HCT116 (cell line): ENCODE measurements at regions not wholly inside any gene's neighbourhood (a gene's known extent, or its start where the extent isn't known, plus 50 kb on each side); places are given as distances from the start of the nearest gene placed in this dataset.

Source experiments
- ATAC-seq: fragments of 200-7000 bp; cut with Tn5 transposase; 2 replicates; pipeline ENCODE4 v1.9.1; 2020; ENCODE audit warnings: mild to moderate bottlenecking, moderate library complexity
- BruUV-seq: library from RNA; stranded (reverse); fragments of 400-500 nt; replicated peaks from 2 replicates; lab custom pipeline; 2021; lab: Mats Ljungman, UMichigan
- CTCF ChIA-PET: fragments of 300-600 bp; sonication (Branson Sonifier 250); formaldehyde crosslinking; loops from one replicate; lab custom pipeline; 2021; ENCODE audit warnings: antibody characterized with exemption; lab: Charles Lee
- POLR2A ChIA-PET: fragments of 300-600, 350-600 bp; sonication (Branson Sonifier 250); formaldehyde crosslinking; loops from one replicate; lab custom pipeline; 2021; ENCODE audit warnings: antibody characterized with exemption; lab: Charles Lee
- RAD21 ChIA-PET, 2 experiments: fragments of 300-600 bp; sonication (Branson Sonifier 250); formaldehyde crosslinking; loops; one replicate each; lab custom pipeline; 2023; ENCODE audit warnings: low total read pairs in 2 of 2; ENCODE audit not compliant: uncharacterized antibody in 2 of 2, unreplicated experiment in 2 of 2, low non-redundant PET in 1 of 2; lab: Charles Lee
- DNase-seq: peaks from one replicate; pipeline ENCODE4 v3.0.0-alpha.2; 2010; ENCODE audit warnings: low read depth, low spot score
- H2AFZ ChIP-seq: fragments of 200-600 bp; shearing (Covaris generic), sonication (generic); 2 replicates; pipeline ENCODE4 v1.6.1; 2017; ENCODE audit warnings: low read depth, mixed run types, mixed read lengths, antibody characterized with exemption, low read length; ENCODE audit not compliant: poor library complexity, severe bottlenecking
- H3K27ac ChIP-seq: 2 replicates; pipeline ENCODE4 v1.5.1; 2012; ENCODE audit warnings: low read depth, low read length
- H3K27me3 ChIP-seq: fragments of 200-600 bp; sonication (generic); 2 replicates; pipeline ENCODE4 v1.6.1; 2016; ENCODE audit warnings: mixed run types, low read length, mixed read lengths; ENCODE audit not compliant: insufficient read depth
- H3K36me3 ChIP-seq, 2 experiments: fragments of 200-500 bp in 1 of 2; fragments of 200-600 bp in 1 of 2; sonication (Bioruptor generic) in 1 of 2; sonication (generic) in 1 of 2; 2 replicates each; pipeline versions ENCODE4 v1.5.1 to v1.6.1; 2014 to 2016; ENCODE audit warnings: low read length in 2 of 2, inconsistent platforms in 1 of 2, mixed read lengths in 1 of 2, mixed run types in 1 of 2; ENCODE audit not compliant: insufficient read depth in 2 of 2, control insufficient read depth in 1 of 2
- H3K4me1 ChIP-seq, 2 experiments: fragments of 200-600 bp in 1 of 2; sonication (generic) in 1 of 2; 2 replicates each; pipeline versions ENCODE4 v1.5.1 to v1.6.1; 2012 to 2017; ENCODE audit warnings: low read length in 2 of 2, inconsistent platforms in 1 of 2, mild to moderate bottlenecking in 1 of 2, mixed read lengths in 1 of 2, mixed run types in 1 of 2, moderate library complexity in 1 of 2; ENCODE audit not compliant: insufficient read depth in 2 of 2, control insufficient read depth in 1 of 2
- H3K4me2 ChIP-seq: fragments of 200-600 bp; sonication (generic); 2 replicates; pipeline ENCODE4 v1.6.1; 2017; ENCODE audit warnings: mixed run types, low read length, mixed read lengths
- H3K4me3 ChIP-seq, 2 experiments: fragments of 200-600 bp in 1 of 2; sonication (generic) in 1 of 2; replicated peaks in 1 of 2; 2 replicates each; pipeline ENCODE4 v1.5.1; 2011 to 2016; ENCODE audit warnings: low read length in 2 of 2, control low read depth in 1 of 2, low read depth in 1 of 2, mild to moderate bottlenecking in 1 of 2, mixed read lengths in 1 of 2, mixed run types in 1 of 2
- H3K79me2 ChIP-seq: fragments of 200-600 bp; sonication (generic); 2 replicates; pipeline ENCODE4 v1.6.1; 2017; ENCODE audit warnings: mild to moderate bottlenecking, mixed run types, low read length, moderate library complexity, mixed read lengths; ENCODE audit not compliant: insufficient read depth
- H3K9ac ChIP-seq: fragments of 200-600 bp; sonication (generic); 2 replicates; pipeline ENCODE4 v1.6.1; 2016; ENCODE audit warnings: low read length, mixed read lengths
- H3K9me2 ChIP-seq: fragments of 200-600 bp; sonication (generic), shearing (Covaris generic); 2 replicates; pipeline ENCODE4 v1.6.1; 2017; ENCODE audit warnings: mixed run types, mild to moderate bottlenecking, moderate library complexity; ENCODE audit not compliant: insufficient read depth
- H3K9me3 ChIP-seq, 2 experiments: fragments of 200-500 bp in 1 of 2; fragments of 200-600 bp in 1 of 2; sonication (Bioruptor generic) in 1 of 2; sonication (generic) in 1 of 2; 2 replicates each; pipeline ENCODE4 v1.6.1; 2014 to 2017; ENCODE audit warnings: low read length in 2 of 2, mixed read lengths in 2 of 2, inconsistent platforms in 1 of 2, low read depth in 1 of 2, mild to moderate bottlenecking in 1 of 2, mixed run types in 1 of 2, moderate library complexity in 1 of 2; ENCODE audit not compliant: control insufficient read depth in 1 of 2, insufficient read depth in 1 of 2
- H4K20me1 ChIP-seq: fragments of 200-600 bp; sonication (generic), shearing (Covaris generic); 2 replicates; pipeline ENCODE4 v1.6.1; 2017; ENCODE audit warnings: mixed run types, mild to moderate bottlenecking, moderate library complexity; ENCODE audit not compliant: insufficient read depth
- CBX3 ChIP-seq: IDR thresholded peaks from 2 replicates; pipeline ENCODE4 v1.6.1; 2012; ENCODE audit warnings: low read depth
- CTCF ChIP-seq, 3 experiments: fragments of 200-600 bp in 1 of 3; sonication (generic) in 1 of 3; IDR thresholded peaks in 2 of 3; conservative IDR thresholded peaks in 1 of 3; 2 replicates each; pipeline ENCODE4 v1.5.1; 2012 to 2017; ENCODE audit warnings: low read depth in 2 of 3, low read length in 2 of 3, antibody characterized with exemption in 1 of 3, borderline replicate concordance in 1 of 3, control low read depth in 1 of 3, mild to moderate bottlenecking in 1 of 3, mixed read lengths in 1 of 3, mixed run types in 1 of 3, moderate library complexity in 1 of 3; ENCODE audit not compliant: insufficient read depth in 1 of 3
- EGR1 ChIP-seq: IDR thresholded peaks from 2 replicates; pipeline ENCODE4 v1.6.1; 2012; ENCODE audit warnings: low read depth
- FOSL1 ChIP-seq: IDR thresholded peaks from 2 replicates; pipeline ENCODE4 v1.6.1; 2012; ENCODE audit warnings: low read depth
- JUND ChIP-seq: IDR thresholded peaks from 2 replicates; pipeline ENCODE4 v1.6.1; 2012
- POLR2AphosphoS5 ChIP-seq: IDR thresholded peaks from 2 replicates; pipeline ENCODE4 v1.6.1; 2011; ENCODE audit warnings: mild to moderate bottlenecking, low read depth, low read length, moderate library complexity
- ZBTB33 ChIP-seq: IDR thresholded peaks from 2 replicates; pipeline ENCODE4 v1.6.1; 2011; ENCODE audit warnings: mild to moderate bottlenecking, low read length, moderate library complexity; ENCODE audit not compliant: insufficient replicate concordance; ENCODE audit errors: extremely low read depth
- ZFX ChIP-seq: fragments of 450-650 bp; IDR thresholded peaks from 2 replicates; pipeline ENCODE4 v1.6.1; 2017
- intact Hi-C: fragments of 100-400 bp; cut with micrococcal nuclease; formaldehyde crosslinking; loops from 2 replicates; pipeline ENCODE4 v1.10.0; 2022
- TF ChIP-seq, protein P1 (sequence below): IDR thresholded peaks from 2 replicates; pipeline ENCODE4 v1.6.1; 2012

GRCh38 chr5:118224546-118224945 is 763.8 kb downstream of the DTWD2 start:
- Histone ChIP-seq H3K36me3 (no peaks in the 10 kb centered on the region), H3K9me2 (no peaks in the 10 kb centered on the region), H3K4me3 (no peak overlapping the region), H3K27me3 (no peaks in the 10 kb centered on the region), H4K20me1 (no peaks in the 10 kb centered on the region; the same call in 1 of the 2 replicates), H3K9me3 (no peaks in the 10 kb centered on the region), H2AFZ (no peak overlapping the region), H3K4me1 (no peaks in the 10 kb centered on the region), H3K9ac (no peak overlapping the region), H3K79me2 (no peaks in the 10 kb centered on the region), H3K27ac (no peak overlapping the region), H3K4me2 (no peak overlapping the region)
- ChIA-PET POLR2A (no interaction called here), RAD21 (no interaction called here), CTCF (no interaction called here)
- ATAC-seq = no peak
- DNase-seq = no peak
- no TSS peak for BruUV-seq
- intact Hi-C loops = no loop called here
- TF ChIP-seq CTCF (IDR thresholded peaks at IDR 0.05 in 2 of 3, conservative IDR thresholded peaks at IDR 0.05 in 1 of 3; ENCODE audit: borderline replicate concordance in 1 of 3, insufficient read depth in 1 of 3, low read depth in 2 of 3, low read length in 2 of 3) = no peak
- TF ChIP-seq ZFX = no peak
- TF ChIP-seq, protein P1, sequence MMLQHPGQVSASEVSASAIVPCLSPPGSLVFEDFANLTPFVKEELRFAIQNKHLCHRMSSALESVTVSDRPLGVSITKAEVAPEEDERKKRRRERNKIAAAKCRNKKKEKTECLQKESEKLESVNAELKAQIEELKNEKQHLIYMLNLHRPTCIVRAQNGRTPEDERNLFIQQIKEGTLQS = no peak
- TF ChIP-seq EGR1 = no peak
- no peak for TF ChIP-seq CBX3
- TF ChIP-seq POLR2AphosphoS5 = no peak
- TF ChIP-seq JUND = no peak
- no peak for TF ChIP-seq ZBTB33
- no peak for TF ChIP-seq FOSL1
